RWPE1 (cell line): ENCODE measurements at regions not wholly inside any gene's neighbourhood (a gene's known extent, or its start where the extent isn't known, plus 50 kb on each side); places are given as distances from the start of the nearest gene placed in this dataset.

Experiments used
- CTCF ChIA-PET: fragments of 350-600 bp; sonication (Branson Sonifier 250); formaldehyde crosslinking; extraction: SDS; loops from one replicate; lab custom pipeline; 2021; lab: Yijun Ruan, JAX
- POLR2A ChIA-PET: fragments of 400-600 bp; formaldehyde crosslinking; extraction: SDS; loops from one replicate; lab custom pipeline; 2020; ENCODE audit warnings: antibody characterized with exemption; ENCODE audit not compliant: low non-redundant PET; lab: Yijun Ruan, JAX
- DNase-seq: peaks from one replicate; pipeline ENCODE4 v3.0.0; 2012; ENCODE audit warnings: low spot score
- H3K27ac ChIP-seq: fragments of 450-650 bp; 2 replicates; pipeline ENCODE4 v1.5.1; 2017
- CTCF ChIP-seq: fragments of 450-650 bp; conservative IDR thresholded peaks from 2 replicates; pipeline ENCODE4 v1.5.1; 2017; ENCODE audit warnings: low read depth, mild to moderate bottlenecking

- no peak for TF ChIP-seq CTCF
- no peak overlapping the region for H3K27ac ChIP-seq
- DNase-seq = no peak
- POLR2A ChIA-PET = no interaction called here
- CTCF ChIA-PET = no interaction called here
These were observed 367.6 kb downstream of the C12orf75 start for GRCh38 chr12:105698075-105698474.

GRCh38 chr12:105699209-105699608 lies 368.7 kb downstream of the C12orf75 start:
- DNase-seq = no peak
- no peak for TF ChIP-seq CTCF
- H3K27ac ChIP-seq = no peak overlapping the region
- ChIA-PET CTCF (no interaction called here), POLR2A (no interaction called here)

GRCh38 chr12:105704787-105705186 lies 374.3 kb downstream of the C12orf75 start:
- no peak overlapping the region for H3K27ac ChIP-seq
- ChIA-PET CTCF (interaction anchor here (1.1 kb wide), 1 partner anchor 9 kb away, joined by 5 read pairs; no protein-coding TSS in a partner anchor), POLR2A (no interaction called here)
- TF ChIP-seq CTCF = no peak
- DNase-seq = no peak

GRCh38 chr12:105705235-105705634 lies 374.7 kb downstream of the C12orf75 start:
- TF ChIP-seq CTCF = no peak
- H3K27ac ChIP-seq = no peak overlapping the region
- POLR2A ChIA-PET = no interaction called here
- CTCF ChIA-PET = interaction anchor here (1.1 kb wide), 1 partner anchor 8 kb away, joined by 5 read pairs; no protein-coding TSS in a partner anchor
- no peak for DNase-seq

GRCh38 chr12:105705765-105706164 lies 375.3 kb downstream of the C12orf75 start:
- CTCF ChIA-PET = interaction anchor here (0.8 to 1.1 kb wide), 2 partner anchors 8 to 41 kb away, joined by 4 to 5 read pairs; no protein-coding TSS in a partner anchor
- POLR2A ChIA-PET = no interaction called here
- no peak overlapping the region for H3K27ac ChIP-seq
- peak; percentile 66 for TF ChIP-seq CTCF
- peak; percentile 7 for DNase-seq

- no peak for DNase-seq
- POLR2A ChIA-PET = no interaction called here
- CTCF ChIA-PET = interaction anchor here (0.8 kb wide), 1 partner anchor 40 kb away, joined by 4 read pairs; no protein-coding TSS in a partner anchor
- H3K27ac ChIP-seq = no peak overlapping the region
- no peak for TF ChIP-seq CTCF
These were observed 376.0 kb downstream of the C12orf75 start for GRCh38 chr12:105706321-105706972.
